ENCODE measurements at regions not wholly inside any gene's neighbourhood (a gene's known extent, or its start where the extent isn't known, plus 50 kb on each side); places are given as distances from the start of the nearest gene placed in this dataset.

GRCh38 chr3:88863196-88863595 lies 244.2 kb upstream of the EPHA3 start:
- H2AFZ ChIP-seq (ENCODE audit: low read length): no peak overlapping the region

GRCh38 chr3:88876724-88877123 lies 230.7 kb upstream of the EPHA3 start:
- Histone ChIP-seq H3F3A (ENCODE audit: insufficient read depth, low read length) (no peaks in the 10 kb centered on the region), H3K27me3 (ENCODE audit: insufficient read depth, low read length) (no peaks in the 10 kb centered on the region), H3K9ac (ENCODE audit: low read length) (no peak overlapping the region), H3K4me2 (ENCODE audit: low read length) (no peak overlapping the region), H3K9me3 (ENCODE audit: low read length) (no peaks in the 10 kb centered on the region), H3K9me2 (ENCODE audit: low read depth, low read length) (no peaks in the 10 kb centered on the region), H3K4me3 (ENCODE audit: low read depth, low read length, poor library complexity, severe bottlenecking) (no peak overlapping the region), H2AFZ (ENCODE audit: low read length) (no peak overlapping the region), H3K79me2 (ENCODE audit: insufficient read depth, low read length) (no peaks in the 10 kb centered on the region), H3K4me1 (ENCODE audit: insufficient read depth, low read length, severe bottlenecking) (no peaks in the 10 kb centered on the region), H4K20me1 (ENCODE audit: insufficient read depth, low read length) (no peaks in the 10 kb centered on the region), H3K36me3 (ENCODE audit: insufficient read depth, low read length) (no peaks in the 10 kb centered on the region), H3K27ac (ENCODE audit: low read depth, low read length, poor library complexity, severe bottlenecking) (no peak overlapping the region)
- TF ChIP-seq EZH2 (IDR thresholded peaks at IDR 0.05; ENCODE audit: borderline replicate concordance, low read length): no peak
- no peak for TF ChIP-seq CTCF (IDR thresholded peaks at IDR 0.05; ENCODE audit: low read length)

More at GRCh38 chr3:88863196-88863595, 244.2 kb upstream of the EPHA3 start:
- TF ChIP-seq CTCF (IDR thresholded peaks at IDR 0.05; ENCODE audit: low read length) (no peak), EZH2 (IDR thresholded peaks at IDR 0.05; ENCODE audit: borderline replicate concordance, low read length) (no peak)
- no peak overlapping the region for H3K4me2 ChIP-seq (ENCODE audit: low read length)
- H3K9me2 ChIP-seq (ENCODE audit: low read depth, low read length): no peaks in the 10 kb centered on the region
- no peaks in the 10 kb centered on the region for H3K36me3 ChIP-seq (ENCODE audit: insufficient read depth, low read length)
- no peak overlapping the region for H3K4me3 ChIP-seq (ENCODE audit: low read depth, low read length, poor library complexity, severe bottlenecking)
- H3F3A ChIP-seq (ENCODE audit: insufficient read depth, low read length): no peaks in the 10 kb centered on the region
- no peak overlapping the region for H3K27ac ChIP-seq (ENCODE audit: low read depth, low read length, poor library complexity, severe bottlenecking)
- H3K27me3 ChIP-seq (ENCODE audit: insufficient read depth, low read length): no peaks in the 10 kb centered on the region
- H3K4me1 ChIP-seq (ENCODE audit: insufficient read depth, low read length, severe bottlenecking): no peaks in the 10 kb centered on the region
- H3K9me3 ChIP-seq (ENCODE audit: low read length): no peaks in the 10 kb centered on the region
- no peaks in the 10 kb centered on the region for H3K79me2 ChIP-seq (ENCODE audit: insufficient read depth, low read length)
- no peaks in the 10 kb centered on the region for H4K20me1 ChIP-seq (ENCODE audit: insufficient read depth, low read length)
- H3K9ac ChIP-seq (ENCODE audit: low read length): no peak overlapping the region

- H3K36me3 ChIP-seq (ENCODE audit: insufficient read depth, low read length): no peaks in the 10 kb centered on the region
- H2AFZ ChIP-seq (ENCODE audit: low read length): no peak overlapping the region
- TF ChIP-seq CTCF (IDR thresholded peaks at IDR 0.05; ENCODE audit: low read length) (no peak), EZH2 (IDR thresholded peaks at IDR 0.05; ENCODE audit: borderline replicate concordance, low read length) (no peak)
Observed at GRCh38 chr3:88879905-88880304, 227.5 kb upstream of the EPHA3 start.

More at GRCh38 chr3:88879905-88880304, 227.5 kb upstream of the EPHA3 start:
- H3K9me3 ChIP-seq (ENCODE audit: low read length): no peaks in the 10 kb centered on the region
- no peak overlapping the region for H3K9ac ChIP-seq (ENCODE audit: low read length)
- no peaks in the 10 kb centered on the region for H3F3A ChIP-seq (ENCODE audit: insufficient read depth, low read length)
- no peaks in the 10 kb centered on the region for H3K27me3 ChIP-seq (ENCODE audit: insufficient read depth, low read length)
- H3K79me2 ChIP-seq (ENCODE audit: insufficient read depth, low read length): no peaks in the 10 kb centered on the region
- no peak overlapping the region for H3K27ac ChIP-seq (ENCODE audit: low read depth, low read length, poor library complexity, severe bottlenecking)
- H3K4me1 ChIP-seq (ENCODE audit: insufficient read depth, low read length, severe bottlenecking): no peaks in the 10 kb centered on the region
- H3K9me2 ChIP-seq (ENCODE audit: low read depth, low read length): no peaks in the 10 kb centered on the region
- no peak overlapping the region for H3K4me2 ChIP-seq (ENCODE audit: low read length)
- H3K4me3 ChIP-seq (ENCODE audit: low read depth, low read length, poor library complexity, severe bottlenecking): no peak overlapping the region
- no peaks in the 10 kb centered on the region for H4K20me1 ChIP-seq (ENCODE audit: insufficient read depth, low read length)

All from OCI-LY1 (cell line).